GM23248 (cell line): ENCODE measurements at regions not wholly inside any gene's neighbourhood (a gene's known extent, or its start where the extent isn't known, plus 50 kb on each side); places are given as distances from the start of the nearest gene placed in this dataset.

Experiments
- EZH2 ChIP-seq: fragments of 200-600 bp; sonication (generic); IDR thresholded peaks from 2 replicates; pipeline ENCODE4 v1.6.1; 2018; ENCODE audit warnings: antibody characterized with exemption, mild to moderate bottlenecking; ENCODE audit not compliant: insufficient read depth, poor library complexity, severe bottlenecking
- EZH2phosphoT487 ChIP-seq: fragments of 200-600 bp; sonication (generic); IDR thresholded peaks from 2 replicates; pipeline ENCODE4 v1.6.1; 2018; ENCODE audit warnings: antibody characterized with exemption, moderate library complexity, mild to moderate bottlenecking, low read depth; ENCODE audit not compliant: insufficient read depth

GRCh38 chr4:187208651-187209050 lies 485.0 kb upstream of the FAT1 start:
- TF ChIP-seq EZH2phosphoT487 (no peak), EZH2 (no peak)
